Neural crest cell (in vitro differentiated cells): ENCODE measurements at regions not wholly inside any gene's neighbourhood (a gene's known extent, or its start where the extent isn't known, plus 50 kb on each side); places are given as distances from the start of the nearest gene placed in this dataset.

Source experiments
- DNase-seq: peaks from one replicate; pipeline ENCODE4 v3.0.0; 2021; ENCODE audit warnings: low read depth, mixed read lengths, low spot score
- H3K27ac Mint-ChIP-seq: one replicate; pipeline ENCODE4 v1.8.0; 2021; ENCODE audit warnings: mild to moderate bottlenecking, mixed read lengths; ENCODE audit not compliant: unreplicated experiment
- H3K27me3 Mint-ChIP-seq: 2 replicates; pipeline ENCODE4 v1.8.0; 2021; ENCODE audit warnings: low read depth, mild to moderate bottlenecking, mixed read lengths
- H3K36me3 Mint-ChIP-seq: 2 replicates; pipeline ENCODE4 v1.8.0; 2021; ENCODE audit warnings: low read depth, mild to moderate bottlenecking, mixed read lengths
- H3K4me1 Mint-ChIP-seq: 2 replicates; pipeline ENCODE4 v1.8.0; 2021; ENCODE audit warnings: mixed read lengths
- H3K4me3 Mint-ChIP-seq: one replicate; pipeline ENCODE4 v1.8.0; 2021; ENCODE audit warnings: mild to moderate bottlenecking, mixed read lengths
- H3K9me3 Mint-ChIP-seq: 2 replicates; pipeline ENCODE4 v1.8.0; 2021; ENCODE audit warnings: mixed read lengths
- TF ChIP-seq, protein P1 (sequence below): fragments of 200-600 bp; sonication (generic); conservative IDR thresholded peaks from 2 replicates; pipeline ENCODE4 v1.5.0; 2021; ENCODE audit warnings: antibody characterized with exemption, mild to moderate bottlenecking

GRCh38 chr2:52368141-52368540, 1336.2 kb upstream of the NRXN1 start:
- Mint-ChIP-seq H3K27me3 (no peaks in the 10 kb centered on the region), H3K4me1 (peaks cover 13% of the 10 kb centered on the region), H3K9me3 (peaks cover 2% of the 10 kb centered on the region), H3K4me3 (no peak overlapping the region), H3K36me3 (no peaks in the 10 kb centered on the region), H3K27ac (no peak overlapping the region)
- DNase-seq = no peak
- TF ChIP-seq, protein P1, sequence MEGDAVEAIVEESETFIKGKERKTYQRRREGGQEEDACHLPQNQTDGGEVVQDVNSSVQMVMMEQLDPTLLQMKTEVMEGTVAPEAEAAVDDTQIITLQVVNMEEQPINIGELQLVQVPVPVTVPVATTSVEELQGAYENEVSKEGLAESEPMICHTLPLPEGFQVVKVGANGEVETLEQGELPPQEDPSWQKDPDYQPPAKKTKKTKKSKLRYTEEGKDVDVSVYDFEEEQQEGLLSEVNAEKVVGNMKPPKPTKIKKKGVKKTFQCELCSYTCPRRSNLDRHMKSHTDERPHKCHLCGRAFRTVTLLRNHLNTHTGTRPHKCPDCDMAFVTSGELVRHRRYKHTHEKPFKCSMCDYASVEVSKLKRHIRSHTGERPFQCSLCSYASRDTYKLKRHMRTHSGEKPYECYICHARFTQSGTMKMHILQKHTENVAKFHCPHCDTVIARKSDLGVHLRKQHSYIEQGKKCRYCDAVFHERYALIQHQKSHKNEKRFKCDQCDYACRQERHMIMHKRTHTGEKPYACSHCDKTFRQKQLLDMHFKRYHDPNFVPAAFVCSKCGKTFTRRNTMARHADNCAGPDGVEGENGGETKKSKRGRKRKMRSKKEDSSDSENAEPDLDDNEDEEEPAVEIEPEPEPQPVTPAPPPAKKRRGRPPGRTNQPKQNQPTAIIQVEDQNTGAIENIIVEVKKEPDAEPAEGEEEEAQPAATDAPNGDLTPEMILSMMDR = no peak

DNA sequence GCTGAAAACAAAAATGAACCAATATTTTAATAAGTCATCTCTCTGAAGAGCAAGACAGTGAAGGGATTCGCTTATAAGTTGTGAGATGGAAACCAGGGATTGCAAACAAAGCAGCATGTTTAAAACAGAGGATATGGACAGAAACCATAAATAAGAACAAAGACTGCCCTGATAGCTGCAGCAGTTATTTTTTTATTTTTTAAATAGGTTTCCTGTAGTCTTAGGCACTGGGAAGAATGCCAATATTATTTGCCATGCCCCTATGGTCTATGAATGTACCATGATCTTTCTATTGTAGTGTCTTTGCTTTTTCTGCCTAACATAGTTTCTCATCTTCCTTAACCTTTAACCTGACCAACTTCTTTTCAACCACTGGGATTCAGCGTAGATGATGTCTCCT, 1334.0 kb upstream of the NRXN1 start:
- no peak overlapping the region for H3K27ac Mint-ChIP-seq
- peaks cover 20% of the 10 kb centered on the region for H3K4me1 Mint-ChIP-seq
- no peak for DNase-seq
- peaks cover 2% of the 10 kb centered on the region for H3K9me3 Mint-ChIP-seq
- TF ChIP-seq, protein P1 = no peak
- no peaks in the 10 kb centered on the region for H3K36me3 Mint-ChIP-seq
- no peak overlapping the region for H3K4me3 Mint-ChIP-seq
- no peaks in the 10 kb centered on the region for H3K27me3 Mint-ChIP-seq

DNA sequence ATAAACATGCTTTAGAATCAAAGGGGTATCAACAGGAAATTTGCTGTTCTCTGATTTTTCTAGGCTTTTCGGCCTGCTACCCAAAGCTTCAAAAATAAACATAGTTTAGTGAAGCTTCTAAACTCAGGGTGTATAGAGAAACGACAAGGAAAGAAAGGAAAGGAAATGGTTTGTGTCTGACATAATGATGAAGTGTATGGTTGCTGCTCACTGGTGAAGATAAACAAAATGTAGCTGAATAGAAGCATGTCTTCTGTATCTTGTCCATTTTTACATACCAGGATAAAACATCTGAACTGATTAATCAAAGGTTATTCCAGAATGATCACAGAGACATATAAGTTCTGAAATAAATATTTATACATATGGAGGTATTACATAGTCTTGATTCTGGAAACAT, 1324.6 kb upstream of the NRXN1 start:
- Mint-ChIP-seq H3K36me3 (no peaks in the 10 kb centered on the region), H3K27ac (no peak overlapping the region), H3K27me3 (no peaks in the 10 kb centered on the region), H3K4me1 (peaks cover 6% of the 10 kb centered on the region), H3K9me3 (peaks cover 4% of the 10 kb centered on the region), H3K4me3 (no peak overlapping the region)
- TF ChIP-seq, protein P1 = no peak
- DNase-seq = no peak

GRCh38 chr2:52347292-52347691, 1315.4 kb upstream of the NRXN1 start:
- Mint-ChIP-seq H3K36me3 (no peaks in the 10 kb centered on the region), H3K4me3 (no peak overlapping the region), H3K27me3 (no peaks in the 10 kb centered on the region), H3K9me3 (peaks cover 3% of the 10 kb centered on the region), H3K4me1 (no peaks in the 10 kb centered on the region), H3K27ac (no peak overlapping the region)
- TF ChIP-seq, protein P1 = no peak
- no peak for DNase-seq

GRCh38 chr2:52345676-52346075, 1313.7 kb upstream of the NRXN1 start:
- Mint-ChIP-seq H3K4me3 (no peak overlapping the region), H3K4me1 (no peaks in the 10 kb centered on the region), H3K36me3 (no peaks in the 10 kb centered on the region), H3K27ac (no peak overlapping the region), H3K9me3 (peaks cover 3% of the 10 kb centered on the region), H3K27me3 (no peaks in the 10 kb centered on the region)
- TF ChIP-seq, protein P1 = no peak
- no peak for DNase-seq

GRCh38 chr2:52345082-52345481, 1313.2 kb upstream of the NRXN1 start:
- Mint-ChIP-seq H3K4me1 (no peaks in the 10 kb centered on the region), H3K27me3 (no peaks in the 10 kb centered on the region), H3K36me3 (no peaks in the 10 kb centered on the region), H3K4me3 (no peak overlapping the region), H3K27ac (no peak overlapping the region), H3K9me3 (peaks cover 3% of the 10 kb centered on the region)
- TF ChIP-seq, protein P1 = no peak
- no peak for DNase-seq
